Hepatocyte (in vitro differentiated cells): ENCODE measurements at regions not wholly inside any gene's neighbourhood (a gene's known extent, or its start where the extent isn't known, plus 50 kb on each side); places are given as distances from the start of the nearest gene placed in this dataset.

Experiments
- DNase-seq: peaks from one replicate; pipeline ENCODE4 v3.0.0-alpha.2; 2016; ENCODE audit warnings: low spot score
- H2AFZ ChIP-seq: fragments of 200-600 bp; sonication (generic); 2 replicates; pipeline ENCODE4 v1.6.0; 2016; ENCODE audit warnings: antibody characterized with exemption, mild to moderate bottlenecking
- H3K27ac ChIP-seq: fragments of 200-600 bp; sonication (generic); 2 replicates; pipeline ENCODE4 v1.5.1; 2016; ENCODE audit warnings: mild to moderate bottlenecking
- H3K27me3 ChIP-seq: fragments of 200-600 bp; sonication (generic); 2 replicates; pipeline ENCODE4 v1.6.1; 2016
- H3K36me3 ChIP-seq: fragments of 200-600 bp; sonication (generic); replicated peaks from 2 replicates; pipeline ENCODE4 v1.5.1; 2016; ENCODE audit warnings: low read depth; ENCODE audit not compliant: insufficient read depth
- H3K4me1 ChIP-seq: fragments of 200-600 bp; sonication (generic); 2 replicates; pipeline ENCODE4 v1.5.1; 2016; ENCODE audit warnings: mild to moderate bottlenecking, moderate library complexity; ENCODE audit not compliant: insufficient read depth
- H3K4me2 ChIP-seq: fragments of 200-600 bp; sonication (generic); 2 replicates; pipeline ENCODE4 v1.6.0; 2016
- H3K4me3 ChIP-seq: fragments of 200-600 bp; sonication (generic); 2 replicates; pipeline ENCODE4 v1.5.1; 2016; ENCODE audit warnings: mild to moderate bottlenecking
- H3K79me2 ChIP-seq: fragments of 200-600 bp; sonication (generic); 2 replicates; pipeline ENCODE4 v1.6.0; 2017; ENCODE audit warnings: mild to moderate bottlenecking
- H3K9me2 ChIP-seq: fragments of 200-600 bp; sonication (generic); replicated peaks from 2 replicates; pipeline ENCODE4 v1.6.0; 2017; ENCODE audit warnings: mild to moderate bottlenecking; ENCODE audit not compliant: insufficient read depth
- H3K9me3 ChIP-seq: fragments of 200-600 bp; sonication (generic); 2 replicates; pipeline ENCODE4 v1.5.1; 2016; ENCODE audit warnings: low read depth, mild to moderate bottlenecking
- H4K20me1 ChIP-seq: fragments of 200-600 bp; sonication (generic); 2 replicates; pipeline ENCODE4 v1.6.0; 2016; ENCODE audit warnings: mild to moderate bottlenecking; ENCODE audit not compliant: insufficient read depth, poor library complexity, severe bottlenecking
- CTCF ChIP-seq: fragments of 200-600 bp; sonication (generic); IDR thresholded peaks from 2 replicates; pipeline ENCODE4 v1.5.1; 2016; ENCODE audit warnings: antibody characterized with exemption, mild to moderate bottlenecking; ENCODE audit not compliant: poor library complexity
- EZH2 ChIP-seq: fragments of 200-600 bp; sonication (generic); IDR thresholded peaks from 2 replicates; pipeline ENCODE4 v1.6.1; 2016; ENCODE audit warnings: antibody characterized with exemption, mild to moderate bottlenecking, borderline replicate concordance
- EZH2phosphoT487 ChIP-seq: fragments of 200-600 bp; sonication (generic); IDR thresholded peaks from one replicate; pipeline ENCODE4 v1.6.1; 2018; ENCODE audit warnings: antibody characterized with exemption, mild to moderate bottlenecking, low read depth, moderate library complexity; ENCODE audit not compliant: unreplicated experiment, severe bottlenecking
- WGBS: methylation state at CpG from one replicate; pipeline ENCODE4 v1.1.6; 2016; ENCODE audit warnings: low lambda C conversion rate; ENCODE audit errors: missing lambda C conversion rate; 5-methylcytosine and 5-hydroxymethylcytosine counted together

GRCh38 chr4:74522251-74522991 is 77.5 kb downstream of the AREG start:
- Histone ChIP-seq H3K9me2 (no peaks in the 10 kb centered on the region), H3K79me2 (no peaks in the 10 kb centered on the region), H3K27me3 (no peaks in the 10 kb centered on the region), H3K36me3 (no peaks in the 10 kb centered on the region), H3K4me3 (no peak overlapping the region), H3K27ac (no peak overlapping the region), H3K4me1 (no peaks in the 10 kb centered on the region), H3K9me3 (no peaks in the 10 kb centered on the region), H2AFZ (no peak overlapping the region), H3K4me2 (no peak overlapping the region), H4K20me1 (no peaks in the 10 kb centered on the region)
- TF ChIP-seq CTCF (no peak), EZH2phosphoT487 (no peak), EZH2 (no peak)
- 79% methylated on average over 3 of the region's 3 CpGs for WGBS
- DNase-seq = no peak

- no peak overlapping the region for H3K4me2 ChIP-seq
- no peak overlapping the region for H3K27ac ChIP-seq
- DNase-seq = no peak
- TF ChIP-seq EZH2 = no peak
- H3K4me3 ChIP-seq = no peak overlapping the region
- 29% methylated on average over 1 of the region's 1 CpG for WGBS
- H3K27me3 ChIP-seq = no peaks in the 10 kb centered on the region
- H3K4me1 ChIP-seq = no peaks in the 10 kb centered on the region
- H3K79me2 ChIP-seq = no peaks in the 10 kb centered on the region
- H4K20me1 ChIP-seq = no peaks in the 10 kb centered on the region
- no peaks in the 10 kb centered on the region for H3K36me3 ChIP-seq
- H3K9me2 ChIP-seq = no peaks in the 10 kb centered on the region
- H3K9me3 ChIP-seq = no peaks in the 10 kb centered on the region
- H2AFZ ChIP-seq = no peak overlapping the region
Measured at GRCh38 chr4:74523096-74523495, 78.2 kb downstream of the AREG start.

- no peaks in the 10 kb centered on the region for H3K9me2 ChIP-seq
- H3K4me3 ChIP-seq = no peak overlapping the region
- no peaks in the 10 kb centered on the region for H4K20me1 ChIP-seq
- no peaks in the 10 kb centered on the region for H3K36me3 ChIP-seq
- no peak overlapping the region for H3K27ac ChIP-seq
- no peaks in the 10 kb centered on the region for H3K9me3 ChIP-seq
- no peak for DNase-seq
- no peak overlapping the region for H2AFZ ChIP-seq
- TF ChIP-seq EZH2phosphoT487 (no peak), EZH2 (no peak), CTCF (no peak)
- H3K4me1 ChIP-seq = no peaks in the 10 kb centered on the region
- no peak overlapping the region for H3K4me2 ChIP-seq
- no peaks in the 10 kb centered on the region for H3K79me2 ChIP-seq
- H3K27me3 ChIP-seq = no peaks in the 10 kb centered on the region
Measured at GRCh38 chr4:74524985-74525384, 80.0 kb downstream of the AREG start.

GRCh38 chr4:74527049-74527448 is 82.1 kb downstream of the AREG start:
- Histone ChIP-seq H3K79me2 (no peaks in the 10 kb centered on the region), H3K9me3 (no peaks in the 10 kb centered on the region), H3K4me2 (no peak overlapping the region), H3K9me2 (no peaks in the 10 kb centered on the region), H3K36me3 (no peaks in the 10 kb centered on the region), H4K20me1 (no peaks in the 10 kb centered on the region), H3K27ac (no peak overlapping the region), H3K4me3 (no peak overlapping the region), H3K4me1 (no peaks in the 10 kb centered on the region), H3K27me3 (no peaks in the 10 kb centered on the region), H2AFZ (no peak overlapping the region)
- no peak for DNase-seq
- TF ChIP-seq CTCF = no peak
- no peak for TF ChIP-seq EZH2phosphoT487
- TF ChIP-seq EZH2 = no peak
- WGBS = 81% methylated on average over 1 of the region's 1 CpG
